ENCODE measurements at regions not wholly inside any gene's neighbourhood (a gene's known extent, or its start where the extent isn't known, plus 50 kb on each side); places are given as distances from the start of the nearest gene placed in this dataset.

- TF ChIP-seq ZBTB46 (CRISPR knock-in tag; IDR thresholded peaks at IDR 0.05; ENCODE audit: borderline replicate concordance) (no peak), CREB1 (IDR thresholded peaks at IDR 0.05) (no peak), CREB1 (CRISPR knock-in tag; IDR thresholded peaks at IDR 0.05) (no peak), ETS1 (CRISPR knock-in tag; IDR thresholded peaks at IDR 0.05) (no peak), ZNF335 (CRISPR knock-in tag; IDR thresholded peaks at IDR 0.05) (no peak)
Observed at GRCh38 chr4:10335050-10335449, 122.2 kb downstream of the ZNF518B start.
